ENCODE measurements at regions not wholly inside any gene's neighbourhood (a gene's known extent, or its start where the extent isn't known, plus 50 kb on each side); places are given as distances from the start of the nearest gene placed in this dataset.

DNA sequence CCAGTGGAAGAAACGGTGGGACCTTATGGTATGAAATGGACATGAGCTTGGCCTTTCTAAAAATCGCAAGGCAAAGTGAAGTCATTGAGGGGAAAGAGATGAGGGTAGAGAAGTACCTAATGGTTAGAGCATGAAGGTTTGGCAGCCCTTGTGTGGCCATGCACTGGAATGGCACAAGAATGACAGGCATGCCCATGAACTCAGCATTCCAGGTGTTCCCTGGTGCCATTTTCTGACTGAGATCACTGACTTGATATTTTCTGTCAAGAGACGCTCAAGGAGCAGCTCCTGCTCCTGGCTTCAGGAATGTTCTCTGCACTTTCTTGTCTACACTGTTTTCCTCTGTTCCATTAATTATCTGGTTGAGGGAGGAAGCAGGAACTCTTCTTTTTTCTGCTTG is 225.0 kb upstream of the SLC10A2 start:
- DNase-seq (no peak), ATAC-seq (ENCODE audit: low FRiP score) (no peak)
- 96 to 97% methylated on average over 3 of the region's 3 CpGs for WGBS, 2 donors
- Histone ChIP-seq H3K4me3 (ENCODE audit: low read length in 2 of 2) (no peak overlapping the region), H3K27me3 (ENCODE audit: control insufficient read depth in 1 of 2, insufficient read depth in 2 of 2, low read length in 1 of 2) (peaks cover 0 to 1% of the 10 kb centered on the region in 2 donors), H3K27ac (ENCODE audit: low read depth in 1 of 2, low read length in 2 of 2) (no peak overlapping the region), H3K9me3 (ENCODE audit: control insufficient read depth, low read length) (no peaks in the 10 kb centered on the region), H3K4me1 (ENCODE audit: control insufficient read depth in 1 of 2, insufficient read depth in 2 of 2, low read length in 2 of 2) (no peaks in the 10 kb centered on the region), H3K36me3 (ENCODE audit: control insufficient read depth in 1 of 2, insufficient read depth in 2 of 2, low read length in 1 of 2) (no peaks in the 10 kb centered on the region)
- intact Hi-C loops (cut with DNase I), result no loop called here

DNA sequence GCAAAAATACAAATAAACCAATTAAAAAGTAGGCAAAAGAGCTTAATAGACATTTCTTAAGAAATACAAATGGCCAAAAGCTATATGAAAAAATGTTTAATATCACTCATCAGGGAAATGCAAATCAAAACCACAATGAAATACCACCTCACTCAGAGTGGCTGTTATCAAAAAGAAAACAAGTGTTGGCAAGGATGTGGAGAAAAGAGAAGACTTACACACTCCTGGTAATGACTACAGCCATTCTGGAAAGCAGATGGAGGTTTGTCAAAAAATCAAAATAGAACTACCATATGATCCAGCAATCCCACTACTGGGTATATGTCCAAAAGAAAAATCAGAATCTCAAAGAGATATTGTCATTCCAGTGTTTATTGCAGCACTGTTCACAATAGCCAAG is 223.5 kb upstream of the SLC10A2 start:
- ATAC-seq (ENCODE audit: low FRiP score) (no peak), DNase-seq (no peak)
- H3K4me1 ChIP-seq (ENCODE audit: control insufficient read depth in 1 of 2, insufficient read depth in 2 of 2, low read length in 2 of 2), result no peaks in the 10 kb centered on the region
- H3K27ac ChIP-seq (ENCODE audit: low read depth in 1 of 2, low read length in 2 of 2), result no peak overlapping the region
- H3K9me3 ChIP-seq (ENCODE audit: control insufficient read depth, low read length), result no peaks in the 10 kb centered on the region
- H3K36me3 ChIP-seq (ENCODE audit: control insufficient read depth in 1 of 2, insufficient read depth in 2 of 2, low read length in 1 of 2), result no peaks in the 10 kb centered on the region
- no peak overlapping the region for H3K4me3 ChIP-seq (ENCODE audit: low read length in 2 of 2)
- intact Hi-C loops (cut with DNase I), result no loop called here
- H3K27me3 ChIP-seq (ENCODE audit: control insufficient read depth in 1 of 2, insufficient read depth in 2 of 2, low read length in 1 of 2), result no peaks in the 10 kb centered on the region

DNA sequence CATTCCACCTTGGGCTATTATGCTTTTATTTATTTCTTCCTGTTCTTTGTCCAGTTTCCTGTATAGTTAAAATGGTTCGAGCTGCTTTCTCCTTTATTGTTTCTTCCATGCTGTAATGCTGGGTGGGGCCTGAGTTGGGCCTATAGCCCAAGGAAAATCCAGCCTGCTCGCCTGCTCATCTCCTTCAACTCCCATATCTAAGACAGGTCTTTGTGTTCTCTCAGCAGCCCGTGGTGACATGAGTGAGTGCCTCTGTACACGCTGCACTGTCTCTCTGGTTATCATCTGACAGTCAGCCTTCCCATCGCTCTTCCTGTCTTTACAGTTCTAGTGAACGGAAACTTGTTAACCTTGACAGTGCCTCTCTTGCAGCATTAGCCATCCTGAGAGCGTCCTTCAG is 221.9 kb upstream of the SLC10A2 start:
- ATAC-seq (ENCODE audit: low FRiP score) (no peak), DNase-seq (no peak)
- Histone ChIP-seq H3K27ac (ENCODE audit: low read depth in 1 of 2, low read length in 2 of 2) (no peak overlapping the region), H3K9me3 (ENCODE audit: control insufficient read depth, low read length) (no peaks in the 10 kb centered on the region), H3K4me1 (ENCODE audit: control insufficient read depth in 1 of 2, insufficient read depth in 2 of 2, low read length in 2 of 2) (no peaks in the 10 kb centered on the region), H3K4me3 (ENCODE audit: low read length in 2 of 2) (no peak overlapping the region), H3K36me3 (ENCODE audit: control insufficient read depth in 1 of 2, insufficient read depth in 2 of 2, low read length in 1 of 2) (no peaks in the 10 kb centered on the region), H3K27me3 (ENCODE audit: control insufficient read depth in 1 of 2, insufficient read depth in 2 of 2, low read length in 1 of 2) (no peaks in the 10 kb centered on the region)
- intact Hi-C loops (cut with DNase I), result no loop called here
- 79 to 89% methylated on average over 7 of the region's 7 CpGs for WGBS, 2 donors

DNA sequence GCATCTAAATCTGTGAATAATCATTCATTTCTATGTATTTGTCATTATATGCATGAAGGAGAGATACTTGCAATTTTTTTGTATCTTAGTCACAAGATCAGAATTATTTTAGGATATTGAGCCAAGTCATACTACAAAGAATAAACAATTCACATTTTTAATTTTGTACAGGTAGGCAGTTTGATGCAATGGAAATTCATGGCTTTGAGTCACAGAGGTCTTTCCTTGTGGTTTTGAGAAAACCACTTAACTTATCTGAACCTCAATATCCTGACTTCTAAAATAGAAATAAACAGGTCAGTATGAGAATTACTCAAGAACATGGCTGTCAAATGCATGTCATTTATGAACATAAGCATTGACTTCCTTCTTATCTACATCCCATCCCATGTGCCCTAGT is 221.4 kb upstream of the SLC10A2 start:
- no peak overlapping the region for H3K27ac ChIP-seq (ENCODE audit: low read depth in 1 of 2, low read length in 2 of 2)
- intact Hi-C loops (cut with DNase I), result no loop called here
- no peaks in the 10 kb centered on the region for H3K4me1 ChIP-seq (ENCODE audit: control insufficient read depth in 1 of 2, insufficient read depth in 2 of 2, low read length in 2 of 2)
- ATAC-seq (ENCODE audit: low FRiP score), result no peak
- H3K4me3 ChIP-seq (ENCODE audit: low read length in 2 of 2), result no peak overlapping the region
- DNase-seq, result no peak
- H3K27me3 ChIP-seq (ENCODE audit: control insufficient read depth in 1 of 2, insufficient read depth in 2 of 2, low read length in 1 of 2), result no peaks in the 10 kb centered on the region
- H3K9me3 ChIP-seq (ENCODE audit: control insufficient read depth, low read length), result no peaks in the 10 kb centered on the region
- no peaks in the 10 kb centered on the region for H3K36me3 ChIP-seq (ENCODE audit: control insufficient read depth in 1 of 2, insufficient read depth in 2 of 2, low read length in 1 of 2)

DNA sequence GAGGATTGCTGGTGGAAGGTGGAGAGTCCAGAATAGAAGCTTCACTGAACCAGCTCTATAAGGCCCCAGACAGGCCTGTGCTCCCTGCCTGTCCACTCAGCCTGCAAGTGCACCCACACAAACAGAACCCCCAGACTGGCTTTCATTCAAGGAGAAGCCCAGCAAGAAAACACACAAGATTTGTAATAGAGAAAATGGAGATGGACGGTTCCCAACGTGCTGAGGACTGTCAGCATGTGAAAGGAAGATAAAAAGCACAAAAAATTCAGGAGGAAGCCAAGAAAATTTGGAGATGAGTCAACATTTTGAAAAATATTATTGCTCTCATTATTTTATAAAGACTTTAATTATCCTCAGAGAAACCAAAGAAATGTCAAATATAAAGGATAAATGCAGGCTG is 218.2 kb upstream of the SLC10A2 start:
- ATAC-seq (ENCODE audit: low FRiP score) (no peak), DNase-seq (no peak)
- Histone ChIP-seq H3K4me3 (ENCODE audit: low read length in 2 of 2) (no peak overlapping the region), H3K27me3 (ENCODE audit: control insufficient read depth in 1 of 2, insufficient read depth in 2 of 2, low read length in 1 of 2) (peaks cover 0 to 2% of the 10 kb centered on the region in 2 donors), H3K4me1 (ENCODE audit: control insufficient read depth in 1 of 2, insufficient read depth in 2 of 2, low read length in 2 of 2) (no peaks in the 10 kb centered on the region), H3K36me3 (ENCODE audit: control insufficient read depth in 1 of 2, insufficient read depth in 2 of 2, low read length in 1 of 2) (peaks cover 0 to 2% of the 10 kb centered on the region in 2 donors), H3K9me3 (ENCODE audit: control insufficient read depth, low read length) (no peaks in the 10 kb centered on the region), H3K27ac (ENCODE audit: low read depth in 1 of 2, low read length in 2 of 2) (no peak overlapping the region)
- intact Hi-C loops (cut with DNase I), result no loop called here
- WGBS, 2 donors, result 25 to 44% methylated on average over 2 of the region's 2 CpGs

DNA sequence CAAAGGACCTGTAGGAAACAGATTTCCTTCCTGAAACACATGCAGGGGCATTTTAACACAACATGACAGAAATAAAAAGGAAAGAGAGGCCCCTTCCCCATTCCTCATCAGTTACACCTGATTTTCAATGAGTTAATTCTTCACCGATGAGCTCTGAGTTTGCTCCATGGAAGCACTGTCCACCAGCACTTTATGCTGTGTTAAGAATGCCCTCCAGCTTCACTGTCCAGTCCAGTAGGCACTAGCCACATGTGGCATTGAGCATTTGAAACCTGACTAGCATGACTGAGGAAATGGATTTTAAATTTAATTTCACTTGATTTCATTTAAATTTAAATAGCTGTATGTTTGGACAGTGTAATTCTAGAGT is 217.2 kb upstream of the SLC10A2 start:
- no peaks in the 10 kb centered on the region for H3K9me3 ChIP-seq (ENCODE audit: control insufficient read depth, low read length)
- H3K27me3 ChIP-seq (ENCODE audit: control insufficient read depth in 1 of 2, insufficient read depth in 2 of 2, low read length in 1 of 2), result peaks cover 0 to 2% of the 10 kb centered on the region in 2 donors
- no peak overlapping the region for H3K27ac ChIP-seq (ENCODE audit: low read depth in 1 of 2, low read length in 2 of 2)
- 79 to 84% methylated on average over 1 of the region's 1 CpG for WGBS, 2 donors
- H3K4me1 ChIP-seq (ENCODE audit: control insufficient read depth in 1 of 2, insufficient read depth in 2 of 2, low read length in 2 of 2), result no peaks in the 10 kb centered on the region
- DNase-seq (no peak), ATAC-seq (ENCODE audit: low FRiP score) (no peak)
- peaks cover 0 to 2% of the 10 kb centered on the region in 2 donors for H3K36me3 ChIP-seq (ENCODE audit: control insufficient read depth in 1 of 2, insufficient read depth in 2 of 2, low read length in 1 of 2)
- intact Hi-C loops (cut with DNase I), result no loop called here
- H3K4me3 ChIP-seq (ENCODE audit: low read length in 2 of 2), result no peak overlapping the region

DNA sequence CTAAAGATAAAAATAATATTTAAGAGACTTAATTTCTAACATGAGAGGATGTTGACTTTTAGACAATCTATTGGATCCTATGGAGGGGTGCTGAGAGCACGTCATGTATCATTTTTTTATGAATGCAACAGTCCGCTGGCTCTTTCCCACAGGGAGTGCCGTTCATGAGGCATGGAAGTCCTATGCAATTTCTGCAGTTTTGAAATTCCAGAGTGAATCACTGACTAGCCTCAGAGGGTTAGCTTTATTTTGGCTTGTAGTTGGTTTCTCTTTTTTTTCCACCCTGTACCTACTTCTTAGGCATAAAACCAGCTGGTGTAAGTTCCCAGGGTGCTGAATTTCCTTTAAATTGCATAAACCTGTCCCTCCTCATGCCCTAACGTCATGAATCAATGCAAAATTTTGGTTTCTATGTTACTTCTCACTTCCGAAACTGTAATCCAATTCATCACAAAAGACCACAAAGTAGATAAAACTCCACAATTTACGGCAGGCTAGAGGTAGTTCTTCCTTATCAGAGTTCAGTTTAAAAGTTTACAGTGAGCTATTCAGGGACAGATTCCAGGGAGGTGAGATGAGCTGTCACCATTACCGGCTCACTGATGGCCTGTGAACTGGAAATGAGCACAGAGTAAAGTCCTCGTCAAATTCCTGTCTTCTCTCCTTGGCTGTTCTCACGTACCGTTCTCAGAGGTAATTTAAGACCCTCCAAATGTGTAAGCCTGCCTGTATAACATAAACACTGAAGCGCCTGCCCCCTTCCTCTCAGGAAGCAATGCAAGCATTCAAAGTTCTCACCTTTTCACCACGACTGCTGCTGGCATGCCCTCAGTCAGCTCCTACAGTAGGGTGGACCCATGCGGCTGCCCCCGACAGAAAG is 216.6 kb upstream of the SLC10A2 start:
- Histone ChIP-seq H3K27me3 (ENCODE audit: control insufficient read depth in 1 of 2, insufficient read depth in 2 of 2, low read length in 1 of 2) (peaks cover 0 to 2% of the 10 kb centered on the region in 2 donors), H3K4me3 (ENCODE audit: low read length in 2 of 2) (no peak overlapping the region), H3K27ac (ENCODE audit: low read depth in 1 of 2, low read length in 2 of 2) (no peak overlapping the region), H3K9me3 (ENCODE audit: control insufficient read depth, low read length) (no peaks in the 10 kb centered on the region), H3K4me1 (ENCODE audit: control insufficient read depth in 1 of 2, insufficient read depth in 2 of 2, low read length in 2 of 2) (no peaks in the 10 kb centered on the region), H3K36me3 (ENCODE audit: control insufficient read depth in 1 of 2, insufficient read depth in 2 of 2, low read length in 1 of 2) (peaks cover 0 to 2% of the 10 kb centered on the region in 2 donors)
- WGBS, 2 donors, result 21 to 31% methylated on average over 14 of the region's 14 CpGs
- no peak for ATAC-seq (ENCODE audit: low FRiP score)
- intact Hi-C loops (cut with DNase I), result no loop called here
- no peak for DNase-seq

DNA sequence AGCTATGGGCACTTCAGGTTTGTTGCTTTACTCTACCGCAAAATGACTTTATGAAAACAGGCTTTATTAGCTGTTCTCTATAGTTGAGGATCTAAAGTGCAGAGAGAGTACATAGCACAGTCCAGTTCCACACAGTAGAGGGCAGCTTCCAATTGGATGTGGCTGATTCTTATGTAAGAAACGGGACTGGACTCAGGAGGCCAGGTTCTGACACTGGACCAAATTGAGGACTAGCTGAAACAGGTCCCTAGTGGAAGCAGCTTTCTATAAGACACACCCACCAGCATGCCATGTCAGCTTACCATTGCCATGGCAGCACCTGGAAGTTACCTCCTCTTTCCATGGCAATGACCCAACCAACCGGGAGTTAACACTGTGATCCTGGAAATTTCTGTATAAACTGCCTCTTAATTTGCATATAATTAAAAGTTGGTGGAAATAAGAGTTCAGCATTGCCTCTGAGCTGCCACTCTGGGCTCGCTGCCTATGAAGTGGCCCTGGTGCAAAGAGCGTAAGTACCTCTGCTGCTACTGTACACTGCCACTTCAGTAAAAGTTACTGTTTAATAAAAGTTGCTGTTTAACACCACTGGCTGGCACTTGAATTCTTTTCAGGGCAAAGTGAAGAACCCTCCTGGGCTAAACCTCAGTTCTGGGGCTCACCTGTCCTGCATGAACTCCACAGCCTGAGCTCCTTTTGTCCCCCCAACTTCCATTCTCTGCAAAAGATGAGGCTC is 211.9 kb upstream of the SLC10A2 start:
- peaks cover 0 to 2% of the 10 kb centered on the region in 2 donors for H3K36me3 ChIP-seq (ENCODE audit: control insufficient read depth in 1 of 2, insufficient read depth in 2 of 2, low read length in 1 of 2)
- DNase-seq (no peak), ATAC-seq (ENCODE audit: low FRiP score) (no peak)
- H3K27ac ChIP-seq (ENCODE audit: low read depth in 1 of 2, low read length in 2 of 2), result no peak overlapping the region
- H3K4me3 ChIP-seq (ENCODE audit: low read length in 2 of 2), result no peak overlapping the region
- no peaks in the 10 kb centered on the region for H3K4me1 ChIP-seq (ENCODE audit: control insufficient read depth in 1 of 2, insufficient read depth in 2 of 2, low read length in 2 of 2)
- intact Hi-C loops (cut with DNase I), result no loop called here
- 63 to 73% methylated on average over 5 of the region's 5 CpGs for WGBS, 2 donors
- no peaks in the 10 kb centered on the region for H3K9me3 ChIP-seq (ENCODE audit: control insufficient read depth, low read length)
- peaks cover 0 to 2% of the 10 kb centered on the region in 2 donors for H3K27me3 ChIP-seq (ENCODE audit: control insufficient read depth in 1 of 2, insufficient read depth in 2 of 2, low read length in 1 of 2)

Data from aorta (tissue), 5 donors.